Astrocyte of the cerebellum (primary cell): ENCODE measurements at regions not wholly inside any gene's neighbourhood (a gene's known extent, or its start where the extent isn't known, plus 50 kb on each side); places are given as distances from the start of the nearest gene placed in this dataset.

Experiments
- DNase-seq: peaks from one replicate; pipeline ENCODE4 v3.0.0-alpha.2; 2011; ENCODE audit warnings: low read depth
- H3K4me3 ChIP-seq: 2 replicates; pipeline ENCODE4 v1.5.1; 2011; ENCODE audit warnings: mild to moderate bottlenecking, low read depth, low read length, moderate library complexity
- CTCF ChIP-seq: IDR thresholded peaks from 2 replicates; pipeline ENCODE4 v1.5.1; 2012; ENCODE audit warnings: low read length, low read depth, moderate library complexity, mild to moderate bottlenecking; ENCODE audit errors: missing control alignments
- in situ Hi-C: cut with HindIII; loops from 2 replicates; pipeline ENCODE4 v1.10.0; 2017; ENCODE audit warnings: low sequenced_read_pairs

DNA sequence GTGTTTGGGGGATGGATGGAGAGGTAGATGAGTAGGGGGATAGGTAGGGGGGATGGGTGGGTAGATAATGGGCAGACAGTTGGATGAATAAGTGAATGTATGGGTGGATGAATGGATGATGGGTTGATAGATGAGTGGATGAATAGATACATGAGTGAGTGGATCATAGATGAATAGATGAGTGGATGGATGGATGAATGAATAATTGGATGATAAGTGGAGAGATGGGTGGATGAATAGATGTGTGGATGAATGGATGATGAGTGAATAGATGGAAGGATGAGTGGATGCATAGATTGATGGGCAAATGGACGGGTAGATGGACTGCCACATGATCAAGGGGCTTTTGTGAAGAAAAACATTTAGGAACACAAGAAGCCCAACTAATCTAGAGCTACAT, 133.3 kb upstream of the F3 start:
- no peak for DNase-seq
- no peak overlapping the region for H3K4me3 ChIP-seq
- TF ChIP-seq CTCF: no peak
- in situ Hi-C loops: no loop called here

DNA sequence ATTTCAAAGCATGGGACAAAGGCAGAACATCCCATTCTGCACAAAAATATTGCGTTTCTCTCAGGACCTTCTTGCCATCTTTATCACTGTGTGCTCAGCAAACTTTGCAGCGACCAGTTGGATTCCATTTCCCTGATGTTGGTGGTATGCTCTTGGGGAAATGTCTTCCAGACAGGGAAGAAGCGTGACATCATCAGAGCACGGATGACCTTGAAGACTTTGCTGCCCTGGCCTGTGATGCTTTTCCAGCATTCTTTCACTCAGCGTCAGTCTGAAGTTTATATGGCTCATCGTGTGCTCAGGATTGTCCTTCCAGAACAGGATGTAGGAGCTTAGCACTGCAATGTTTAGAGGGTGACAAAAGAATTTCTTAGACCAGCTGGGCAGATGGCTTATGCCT, 131.4 kb upstream of the F3 start:
- no peak for DNase-seq
- TF ChIP-seq CTCF: no peak
- no peak overlapping the region for H3K4me3 ChIP-seq
- in situ Hi-C loops: no loop called here

- DNase-seq: no peak
- no peak for TF ChIP-seq CTCF
- in situ Hi-C loops: no loop called here
- no peak overlapping the region for H3K4me3 ChIP-seq
These were observed 130.4 kb upstream of the F3 start for GRCh38 chr1:94672001-94672400.

GRCh38 chr1:94670273-94670672, 128.7 kb upstream of the F3 start:
- H3K4me3 ChIP-seq: no peak overlapping the region
- TF ChIP-seq CTCF: no peak
- in situ Hi-C loops: no loop called here
- no peak for DNase-seq

GRCh38 chr1:94669198-94669597, 127.6 kb upstream of the F3 start:
- no peak for TF ChIP-seq CTCF
- in situ Hi-C loops: no loop called here
- H3K4me3 ChIP-seq: no peak overlapping the region
- DNase-seq: no peak

GRCh38 chr1:94668528-94668927, 127.0 kb upstream of the F3 start:
- no peak for DNase-seq
- TF ChIP-seq CTCF: no peak
- H3K4me3 ChIP-seq: no peak overlapping the region
- in situ Hi-C loops: no loop called here

DNA sequence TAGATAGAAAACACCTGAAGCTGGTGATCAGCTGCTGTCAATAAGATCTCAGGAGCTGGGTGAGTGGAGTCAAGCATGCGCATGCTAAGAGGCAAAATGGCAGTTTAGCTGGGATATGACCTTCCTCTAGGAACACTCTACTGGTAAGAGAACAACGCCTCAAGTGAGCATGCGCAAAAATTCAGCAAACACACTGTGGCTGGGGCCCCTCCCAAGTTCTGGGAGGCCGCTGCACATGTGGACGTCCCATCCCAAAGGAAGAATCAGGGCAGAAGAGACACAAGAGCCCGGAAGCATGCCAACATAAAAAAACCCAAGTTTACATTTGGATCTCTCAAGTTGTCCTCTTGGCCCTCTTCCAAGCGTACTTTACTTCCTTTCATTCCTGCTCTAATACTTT, 126.3 kb upstream of the F3 start:
- H3K4me3 ChIP-seq: no peak overlapping the region
- in situ Hi-C loops: no loop called here
- no peak for DNase-seq
- TF ChIP-seq CTCF: no peak
